H9 (cell line): ENCODE measurements at regions not wholly inside any gene's neighbourhood (a gene's known extent, or its start where the extent isn't known, plus 50 kb on each side); places are given as distances from the start of the nearest gene placed in this dataset.
A peak's percentile ranks its signal among the peaks of the same experiment; 100 is the strongest.

Source experiments
- DNase-seq: peaks from one replicate; pipeline ENCODE4 v3.0.0-alpha.2; 2017
- H2AFZ ChIP-seq: one replicate; pipeline ENCODE4 v1.6.1; 2013; ENCODE audit warnings: mild to moderate bottlenecking, low read length, control low read depth, moderate library complexity
- H2AK5ac ChIP-seq: 2 replicates; pipeline ENCODE4 v1.6.1; 2013; ENCODE audit warnings: low read length, control low read depth, mixed read lengths; ENCODE audit not compliant: insufficient read length
- H2BK120ac ChIP-seq: one replicate; pipeline ENCODE4 v1.6.1; 2013; ENCODE audit warnings: low read depth, mild to moderate bottlenecking, low read length, control low read depth, inconsistent platforms; ENCODE audit not compliant: poor library complexity, severe bottlenecking
- H2BK12ac ChIP-seq: 2 replicates; pipeline ENCODE4 v1.6.1; 2013; ENCODE audit warnings: low read length, control low read depth, mixed read lengths, low read depth; ENCODE audit not compliant: insufficient read length
- H2BK15ac ChIP-seq: 2 replicates; pipeline ENCODE4 v1.6.1; 2013; ENCODE audit warnings: low read depth, low read length, control low read depth
- H2BK20ac ChIP-seq: one replicate; pipeline ENCODE4 v1.6.1; 2013; ENCODE audit warnings: low read depth, mild to moderate bottlenecking, low read length, control low read depth, inconsistent platforms; ENCODE audit not compliant: poor library complexity, severe bottlenecking
- H2BK5ac ChIP-seq: 2 replicates; pipeline ENCODE4 v1.6.1; 2013; ENCODE audit warnings: low read length, control low read depth, mixed read lengths; ENCODE audit not compliant: insufficient read length
- H3K14ac ChIP-seq: 2 replicates; pipeline ENCODE4 v1.6.1; 2013; ENCODE audit warnings: low read length, control low read depth; ENCODE audit not compliant: insufficient read depth
- H3K18ac ChIP-seq: 2 replicates; pipeline ENCODE4 v1.6.1; 2013; ENCODE audit warnings: low read depth, mild to moderate bottlenecking, mixed read lengths, low read length, control low read depth; ENCODE audit not compliant: insufficient read length
- H3K23ac ChIP-seq: 2 replicates; pipeline ENCODE4 v1.6.1; 2013; ENCODE audit warnings: low read length, control low read depth, mixed read lengths, low read depth; ENCODE audit not compliant: insufficient read length
- H3K23me2 ChIP-seq: 2 replicates; pipeline ENCODE4 v1.6.1; 2013; ENCODE audit warnings: low read depth, mild to moderate bottlenecking, mixed read lengths, low read length, control low read depth; ENCODE audit not compliant: insufficient read length, poor library complexity, severe bottlenecking
- H3K27ac ChIP-seq: 2 replicates; pipeline ENCODE4 v1.5.1; 2013; ENCODE audit warnings: low read length, control low read depth, mixed read lengths, low read depth; ENCODE audit not compliant: insufficient read length
- H3K27me3 ChIP-seq: 2 replicates; pipeline ENCODE4 v1.6.1; 2013; ENCODE audit warnings: low read length, control low read depth, inconsistent platforms; ENCODE audit not compliant: insufficient read depth
- H3K4ac ChIP-seq: 2 replicates; pipeline ENCODE4 v1.6.1; 2013; ENCODE audit warnings: low read depth, mild to moderate bottlenecking, control low read depth, inconsistent platforms, low read length, moderate library complexity
- H3K4me1 ChIP-seq: 2 replicates; pipeline ENCODE4 v1.6.1; 2013; ENCODE audit warnings: low read length, control low read depth, inconsistent platforms; ENCODE audit not compliant: insufficient read depth
- H3K4me2 ChIP-seq: 2 replicates; pipeline ENCODE4 v1.6.1; 2013; ENCODE audit warnings: low read length, control low read depth, mixed read lengths; ENCODE audit not compliant: insufficient read length, insufficient read depth
- H3K56ac ChIP-seq: 2 replicates; pipeline ENCODE4 v1.6.1; 2013; ENCODE audit warnings: low read depth, mild to moderate bottlenecking, mixed read lengths, low read length, control low read depth; ENCODE audit not compliant: insufficient read length
- H3K79me1 ChIP-seq: 2 replicates; pipeline ENCODE4 v1.6.1; 2013; ENCODE audit warnings: low read depth, mild to moderate bottlenecking, moderate library complexity, low read length, control low read depth, inconsistent platforms; ENCODE audit not compliant: insufficient read depth, poor library complexity, severe bottlenecking
- H3K79me2 ChIP-seq: 2 replicates; pipeline ENCODE4 v1.6.1; 2013; ENCODE audit warnings: low read length, control low read depth, inconsistent platforms; ENCODE audit not compliant: insufficient read depth
- H3K9ac ChIP-seq: 2 replicates; pipeline ENCODE4 v1.6.1; 2013; ENCODE audit warnings: low read length, control low read depth, mixed read lengths; ENCODE audit not compliant: insufficient read length; ENCODE audit errors: extremely low read depth
- H3K9me3 ChIP-seq: one replicate; pipeline ENCODE4 v1.6.1; 2013; ENCODE audit warnings: low read depth, low read length, inconsistent platforms; ENCODE audit not compliant: control insufficient read depth
- H3T11ph ChIP-seq: one replicate; pipeline ENCODE4 v1.6.1; 2013; ENCODE audit warnings: mild to moderate bottlenecking, low read length, control low read depth, inconsistent platforms
- H4K20me1 ChIP-seq: one replicate; pipeline ENCODE4 v1.6.1; 2013; ENCODE audit not compliant: control insufficient read depth, insufficient read length, insufficient read depth
- H4K5ac ChIP-seq: 2 replicates; pipeline ENCODE4 v1.6.1; 2013; ENCODE audit warnings: low read depth, mild to moderate bottlenecking, mixed read lengths, low read length, control low read depth; ENCODE audit not compliant: insufficient read length
- H4K8ac ChIP-seq: replicated peaks from 2 replicates; pipeline ENCODE4 v1.6.1; 2013; ENCODE audit warnings: low read length, control low read depth, mixed read lengths, low read depth; ENCODE audit not compliant: insufficient read length
- H4K91ac ChIP-seq: 2 replicates; pipeline ENCODE4 v1.6.1; 2013; ENCODE audit warnings: low read depth, mild to moderate bottlenecking, moderate library complexity, mixed read lengths, low read length, control low read depth; ENCODE audit not compliant: insufficient read length
- H3K27ac Mint-ChIP-seq, 3 experiments: 2 replicates in 2 of 3; 3 replicates in 1 of 3; pipeline ENCODE4 v1.8.0; 2020 to 2021; ENCODE audit warnings: mixed read lengths in 3 of 3, mild to moderate bottlenecking in 1 of 3, moderate library complexity in 1 of 3
- H3K27me3 Mint-ChIP-seq: 2 replicates; pipeline ENCODE4 v1.8.0; 2021; ENCODE audit warnings: low read depth, mild to moderate bottlenecking, moderate library complexity, mixed read lengths
- H3K36me3 Mint-ChIP-seq, 3 experiments: 2 replicates in 2 of 3; 3 replicates in 1 of 3; pipeline ENCODE4 v1.8.0; 2020 to 2021; ENCODE audit warnings: low read depth in 3 of 3, mixed read lengths in 3 of 3; ENCODE audit not compliant: insufficient read depth in 1 of 3
- H3K4me1 Mint-ChIP-seq, 2 experiments: 2 replicates each; pipeline ENCODE4 v1.8.0; 2020; ENCODE audit warnings: mixed read lengths in 2 of 2
- H3K4me3 Mint-ChIP-seq, 2 experiments: 2 replicates in 1 of 2; 3 replicates in 1 of 2; pipeline ENCODE4 v1.8.0; 2020 to 2021; ENCODE audit warnings: mild to moderate bottlenecking in 2 of 2, mixed read lengths in 2 of 2, moderate library complexity in 1 of 2
- H3K9me3 Mint-ChIP-seq, 2 experiments: 2 replicates in 1 of 2; 3 replicates in 1 of 2; pipeline ENCODE4 v1.8.0; 2020; ENCODE audit warnings: mild to moderate bottlenecking in 2 of 2, mixed read lengths in 2 of 2, moderate library complexity in 1 of 2
- WGBS: extraction: QIAGEN DNeasy Blood & Tissue Kit; methylation state at CpG from one replicate; pipeline ENCODE4 v1.1.7; 2013; ENCODE audit warnings: missing lambda C conversion rate, low lambda C conversion rate, mixed read lengths; ENCODE audit not compliant: insufficient read length; ENCODE audit errors: extremely low coverage; 5-methylcytosine and 5-hydroxymethylcytosine counted together
- TF ChIP-seq, protein P1 (sequence below): fragments of 200-600 bp; sonication (generic); conservative IDR thresholded peaks from 3 replicates; pipeline ENCODE4 v1.8.0; 2021; ENCODE audit warnings: antibody characterized with exemption, mild to moderate bottlenecking

DNA sequence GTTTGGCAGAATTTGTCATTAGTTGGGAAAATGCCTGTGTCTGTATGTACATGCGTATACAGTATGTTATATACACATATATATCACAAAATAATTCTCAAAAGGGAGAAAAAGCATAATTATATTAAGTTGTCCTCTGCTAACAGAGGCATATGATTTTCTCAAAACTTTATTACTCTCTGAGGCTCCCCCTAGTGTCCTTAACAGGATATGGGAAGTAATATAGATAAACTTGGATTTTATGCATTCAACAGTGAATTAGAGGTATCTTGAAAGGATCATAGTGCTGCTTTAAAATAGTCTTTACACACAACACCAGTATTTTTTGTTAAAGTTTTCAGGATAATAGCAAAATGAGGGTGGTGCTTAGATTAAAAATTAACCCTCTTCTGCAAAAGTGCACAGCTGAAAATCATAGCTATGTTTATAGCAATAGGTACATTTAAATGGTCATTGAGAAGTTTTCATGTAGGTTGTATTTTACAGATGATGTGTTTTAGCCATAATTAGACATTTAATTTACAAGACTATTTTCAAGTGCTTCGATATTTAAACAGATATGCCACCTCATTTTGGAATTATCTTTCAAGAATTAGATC, 454.0 kb upstream of the ROBO2 start:
- H3T11ph ChIP-seq: no peak overlapping the region
- no peaks in the 10 kb centered on the region for H3K23me2 ChIP-seq
- Mint-ChIP-seq H3K36me3 (peaks cover 0 to 2% (median 0%) of the 10 kb centered on the region in 3 experiments; a peak in 2 of 7 replicates), H3K9me3 (peaks cover 3 to 4% of the 10 kb centered on the region in 2 experiments; a peak in 2 of 5 replicates), H3K4me1 (no peaks in the 10 kb centered on the region), H3K27me3 (no peaks in the 10 kb centered on the region), H3K27ac (no peak overlapping the region), H3K4me3 (no peak overlapping the region)
- H3K18ac ChIP-seq: no peak overlapping the region
- H2BK5ac ChIP-seq: no peak overlapping the region
- H3K9me3 ChIP-seq: no peaks in the 10 kb centered on the region
- H4K8ac ChIP-seq: no peak overlapping the region
- H3K79me1 ChIP-seq: no peaks in the 10 kb centered on the region
- TF ChIP-seq, protein P1, sequence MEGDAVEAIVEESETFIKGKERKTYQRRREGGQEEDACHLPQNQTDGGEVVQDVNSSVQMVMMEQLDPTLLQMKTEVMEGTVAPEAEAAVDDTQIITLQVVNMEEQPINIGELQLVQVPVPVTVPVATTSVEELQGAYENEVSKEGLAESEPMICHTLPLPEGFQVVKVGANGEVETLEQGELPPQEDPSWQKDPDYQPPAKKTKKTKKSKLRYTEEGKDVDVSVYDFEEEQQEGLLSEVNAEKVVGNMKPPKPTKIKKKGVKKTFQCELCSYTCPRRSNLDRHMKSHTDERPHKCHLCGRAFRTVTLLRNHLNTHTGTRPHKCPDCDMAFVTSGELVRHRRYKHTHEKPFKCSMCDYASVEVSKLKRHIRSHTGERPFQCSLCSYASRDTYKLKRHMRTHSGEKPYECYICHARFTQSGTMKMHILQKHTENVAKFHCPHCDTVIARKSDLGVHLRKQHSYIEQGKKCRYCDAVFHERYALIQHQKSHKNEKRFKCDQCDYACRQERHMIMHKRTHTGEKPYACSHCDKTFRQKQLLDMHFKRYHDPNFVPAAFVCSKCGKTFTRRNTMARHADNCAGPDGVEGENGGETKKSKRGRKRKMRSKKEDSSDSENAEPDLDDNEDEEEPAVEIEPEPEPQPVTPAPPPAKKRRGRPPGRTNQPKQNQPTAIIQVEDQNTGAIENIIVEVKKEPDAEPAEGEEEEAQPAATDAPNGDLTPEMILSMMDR: peak; percentile 80
- H2BK12ac ChIP-seq: no peak overlapping the region
- H2BK120ac ChIP-seq: no peak overlapping the region
- no peak overlapping the region for H4K5ac ChIP-seq
- no peak for DNase-seq
- no peak overlapping the region for H3K9ac ChIP-seq
- no peaks in the 10 kb centered on the region for H4K20me1 ChIP-seq
- no peak overlapping the region for H4K91ac ChIP-seq
- no peak overlapping the region for H2BK15ac ChIP-seq
- no peak overlapping the region for H3K14ac ChIP-seq
- H2AK5ac ChIP-seq: no peak overlapping the region
- H3K79me2 ChIP-seq: no peaks in the 10 kb centered on the region
- no peak overlapping the region for H3K27ac ChIP-seq
- no CpG with 5 or more reads among the region's 2 CpGs for WGBS
- no peak overlapping the region for H2BK20ac ChIP-seq
- H3K4me1 ChIP-seq: no peaks in the 10 kb centered on the region
- H3K4ac ChIP-seq: no peak overlapping the region
- H3K56ac ChIP-seq: no peak overlapping the region
- H3K23ac ChIP-seq: no peak overlapping the region
- H2AFZ ChIP-seq: no peak overlapping the region
- no peak overlapping the region for H3K4me2 ChIP-seq
- no peaks in the 10 kb centered on the region for H3K27me3 ChIP-seq
